HEK293 (cell line): ENCODE measurements at regions not wholly inside any gene's neighbourhood (a gene's known extent, or its start where the extent isn't known, plus 50 kb on each side); places are given as distances from the start of the nearest gene placed in this dataset.

Source experiments
- MYNN ChIP-seq: fragments of 450-650 bp; formaldehyde crosslinking; IDR thresholded peaks from 2 replicates; pipeline ENCODE4 v1.5.1; 2016; ENCODE audit warnings: missing biosample characterization, missing genetic modification characterization, borderline replicate concordance
- ZNF16 ChIP-seq: fragments of 450-650 bp; formaldehyde crosslinking; IDR thresholded peaks from 2 replicates; pipeline ENCODE4 v1.5.1; 2016; ENCODE audit warnings: low read depth, missing biosample characterization, missing genetic modification characterization
- ZNF2 ChIP-seq: fragments of 450-650 bp; formaldehyde crosslinking; IDR thresholded peaks from 2 replicates; pipeline ENCODE4 v1.5.1; 2016; ENCODE audit warnings: missing biosample characterization, missing genetic modification characterization
- ZNF274 ChIP-seq, 2 experiments: fragments of 200-500 bp in 1 of 2; fragments of 450-650 bp in 1 of 2; sonication (Bioruptor generic) in 1 of 2; formaldehyde crosslinking in 1 of 2; IDR thresholded peaks; 2 replicates each; pipeline versions ENCODE4 v1.5.1 to v1.6.1; 2014 to 2016; ENCODE audit warnings: borderline replicate concordance in 1 of 2, inconsistent platforms in 1 of 2, low read length in 1 of 2, missing biosample characterization in 1 of 2, missing genetic modification characterization in 1 of 2
- ZNF292 ChIP-seq: fragments of 450-650 bp; formaldehyde crosslinking; IDR thresholded peaks from 2 replicates; pipeline ENCODE4 v1.5.1; 2016; ENCODE audit warnings: low read depth, missing biosample characterization, missing genetic modification characterization, borderline replicate concordance
- ZNF423 ChIP-seq: fragments of 450-650 bp; formaldehyde crosslinking; IDR thresholded peaks from 2 replicates; pipeline ENCODE4 v1.5.1; 2016; ENCODE audit warnings: missing biosample characterization, missing genetic modification characterization
- ZNF510 ChIP-seq: fragments of 450-650 bp; formaldehyde crosslinking; IDR thresholded peaks from 2 replicates; pipeline ENCODE4 v1.5.1; 2018; ENCODE audit warnings: mild to moderate bottlenecking, missing genetic modification characterization, missing biosample characterization; ENCODE audit not compliant: insufficient replicate concordance
- ZNF660 ChIP-seq: fragments of 450-650 bp; IDR thresholded peaks from 2 replicates; pipeline ENCODE4 v1.5.1; 2018; ENCODE audit warnings: missing biosample characterization, mild to moderate bottlenecking, missing genetic modification characterization
- ZNF707 ChIP-seq: fragments of 450-650 bp; formaldehyde crosslinking; IDR thresholded peaks from 2 replicates; pipeline ENCODE4 v1.5.1; 2016; ENCODE audit warnings: missing biosample characterization, missing genetic modification characterization
- TF ChIP-seq, protein P1 (sequence below): fragments of 450-650 bp; formaldehyde crosslinking; IDR thresholded peaks from 2 replicates; pipeline ENCODE4; 2016; ENCODE audit warnings: missing biosample characterization, missing genetic modification characterization
- TF ChIP-seq, protein P2 (sequence below): fragments of 450-650 bp; formaldehyde crosslinking; IDR thresholded peaks from 2 replicates; pipeline ENCODE4 v1.5.1; 2016; ENCODE audit warnings: missing biosample characterization, missing genetic modification characterization
- TF ChIP-seq, protein P3 (sequence below): fragments of 450-650 bp; formaldehyde crosslinking; IDR thresholded peaks from 2 replicates; pipeline ENCODE4 v1.5.0; 2017; ENCODE audit warnings: missing biosample characterization, missing genetic modification characterization, borderline replicate concordance
- TF ChIP-seq, protein P4 (sequence below): fragments of 450-650 bp; formaldehyde crosslinking; IDR thresholded peaks from 2 replicates; pipeline ENCODE4 v1.5.1; 2017; ENCODE audit warnings: missing biosample characterization, mild to moderate bottlenecking, missing genetic modification characterization, moderate library complexity
- TF ChIP-seq, protein P5 (sequence below): fragments of 450-650 bp; formaldehyde crosslinking; IDR thresholded peaks from 2 replicates; pipeline ENCODE4 v1.5.1; 2016; ENCODE audit warnings: missing biosample characterization, missing genetic modification characterization

DNA sequence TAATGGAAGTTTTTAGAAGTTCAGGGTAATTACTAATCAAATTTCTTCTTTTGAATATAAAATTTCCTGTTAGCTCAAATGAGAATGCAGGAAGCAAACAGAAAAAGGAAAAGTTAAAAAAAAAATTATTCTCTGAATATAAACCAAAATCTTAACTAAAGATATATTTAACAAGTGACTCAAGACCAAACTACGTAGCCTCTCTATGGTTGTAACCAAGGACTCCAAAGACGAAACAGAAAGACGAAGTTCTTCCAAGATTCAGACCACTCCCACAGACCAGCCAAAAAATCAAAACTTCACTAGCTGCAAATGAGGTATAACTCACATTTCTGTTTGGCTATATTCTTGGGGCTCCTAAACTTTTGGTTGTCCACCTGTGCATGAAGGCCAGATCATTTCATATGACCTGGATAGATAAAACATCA lies 846.5 kb upstream of the ALCAM start:
- TF ChIP-seq, protein P1, sequence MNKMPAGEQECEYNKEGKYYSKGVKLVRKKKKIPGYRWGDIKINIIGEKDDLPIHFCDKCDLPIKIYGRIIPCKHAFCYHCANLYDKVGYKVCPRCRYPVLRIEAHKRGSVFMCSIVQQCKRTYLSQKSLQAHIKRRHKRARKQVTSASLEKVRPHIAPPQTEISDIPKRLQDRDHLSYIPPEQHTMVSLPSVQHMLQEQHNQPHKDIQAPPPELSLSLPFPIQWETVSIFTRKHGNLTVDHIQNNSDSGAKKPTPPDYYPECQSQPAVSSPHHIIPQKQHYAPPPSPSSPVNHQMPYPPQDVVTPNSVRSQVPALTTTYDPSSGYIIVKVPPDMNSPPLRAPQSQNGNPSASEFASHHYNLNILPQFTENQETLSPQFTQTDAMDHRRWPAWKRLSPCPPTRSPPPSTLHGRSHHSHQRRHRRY (tag by site-specific recombination): no peak
- TF ChIP-seq, protein P2, sequence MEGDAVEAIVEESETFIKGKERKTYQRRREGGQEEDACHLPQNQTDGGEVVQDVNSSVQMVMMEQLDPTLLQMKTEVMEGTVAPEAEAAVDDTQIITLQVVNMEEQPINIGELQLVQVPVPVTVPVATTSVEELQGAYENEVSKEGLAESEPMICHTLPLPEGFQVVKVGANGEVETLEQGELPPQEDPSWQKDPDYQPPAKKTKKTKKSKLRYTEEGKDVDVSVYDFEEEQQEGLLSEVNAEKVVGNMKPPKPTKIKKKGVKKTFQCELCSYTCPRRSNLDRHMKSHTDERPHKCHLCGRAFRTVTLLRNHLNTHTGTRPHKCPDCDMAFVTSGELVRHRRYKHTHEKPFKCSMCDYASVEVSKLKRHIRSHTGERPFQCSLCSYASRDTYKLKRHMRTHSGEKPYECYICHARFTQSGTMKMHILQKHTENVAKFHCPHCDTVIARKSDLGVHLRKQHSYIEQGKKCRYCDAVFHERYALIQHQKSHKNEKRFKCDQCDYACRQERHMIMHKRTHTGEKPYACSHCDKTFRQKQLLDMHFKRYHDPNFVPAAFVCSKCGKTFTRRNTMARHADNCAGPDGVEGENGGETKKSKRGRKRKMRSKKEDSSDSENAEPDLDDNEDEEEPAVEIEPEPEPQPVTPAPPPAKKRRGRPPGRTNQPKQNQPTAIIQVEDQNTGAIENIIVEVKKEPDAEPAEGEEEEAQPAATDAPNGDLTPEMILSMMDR: no peak
- TF ChIP-seq ZNF423 (tag by site-specific recombination) (no peak), ZNF510 (tag by site-specific recombination) (no peak), MYNN (tag by site-specific recombination) (no peak), ZNF707 (tag by site-specific recombination) (no peak), ZNF2 (tag by site-specific recombination) (no peak), ZNF292 (no peak), ZNF16 (tag by site-specific recombination) (no peak), ZNF660 (tag by site-specific recombination) (no peak), ZNF274 (IDR thresholded peaks at IDR 0.05; ENCODE audit: low read length) (no peak), ZNF274 (tag by site-specific recombination; IDR thresholded peaks at IDR 0.05; ENCODE audit: borderline replicate concordance) (no peak)
- TF ChIP-seq, protein P3, sequence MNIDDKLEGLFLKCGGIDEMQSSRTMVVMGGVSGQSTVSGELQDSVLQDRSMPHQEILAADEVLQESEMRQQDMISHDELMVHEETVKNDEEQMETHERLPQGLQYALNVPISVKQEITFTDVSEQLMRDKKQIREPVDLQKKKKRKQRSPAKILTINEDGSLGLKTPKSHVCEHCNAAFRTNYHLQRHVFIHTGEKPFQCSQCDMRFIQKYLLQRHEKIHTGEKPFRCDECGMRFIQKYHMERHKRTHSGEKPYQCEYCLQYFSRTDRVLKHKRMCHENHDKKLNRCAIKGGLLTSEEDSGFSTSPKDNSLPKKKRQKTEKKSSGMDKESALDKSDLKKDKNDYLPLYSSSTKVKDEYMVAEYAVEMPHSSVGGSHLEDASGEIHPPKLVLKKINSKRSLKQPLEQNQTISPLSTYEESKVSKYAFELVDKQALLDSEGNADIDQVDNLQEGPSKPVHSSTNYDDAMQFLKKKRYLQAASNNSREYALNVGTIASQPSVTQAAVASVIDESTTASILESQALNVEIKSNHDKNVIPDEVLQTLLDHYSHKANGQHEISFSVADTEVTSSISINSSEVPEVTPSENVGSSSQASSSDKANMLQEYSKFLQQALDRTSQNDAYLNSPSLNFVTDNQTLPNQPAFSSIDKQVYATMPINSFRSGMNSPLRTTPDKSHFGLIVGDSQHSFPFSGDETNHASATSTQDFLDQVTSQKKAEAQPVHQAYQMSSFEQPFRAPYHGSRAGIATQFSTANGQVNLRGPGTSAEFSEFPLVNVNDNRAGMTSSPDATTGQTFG (tag by site-specific recombination): no peak
- TF ChIP-seq, protein P4, sequence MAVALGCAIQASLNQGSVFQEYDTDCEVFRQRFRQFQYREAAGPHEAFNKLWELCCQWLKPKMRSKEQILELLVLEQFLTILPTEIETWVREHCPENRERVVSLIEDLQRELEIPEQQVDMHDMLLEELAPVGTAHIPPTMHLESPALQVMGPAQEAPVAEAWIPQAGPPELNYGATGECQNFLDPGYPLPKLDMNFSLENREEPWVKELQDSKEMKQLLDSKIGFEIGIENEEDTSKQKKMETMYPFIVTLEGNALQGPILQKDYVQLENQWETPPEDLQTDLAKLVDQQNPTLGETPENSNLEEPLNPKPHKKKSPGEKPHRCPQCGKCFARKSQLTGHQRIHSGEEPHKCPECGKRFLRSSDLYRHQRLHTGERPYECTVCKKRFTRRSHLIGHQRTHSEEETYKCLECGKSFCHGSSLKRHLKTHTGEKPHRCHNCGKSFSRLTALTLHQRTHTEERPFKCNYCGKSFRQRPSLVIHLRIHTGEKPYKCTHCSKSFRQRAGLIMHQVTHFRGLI (tag by site-specific recombination): no peak
- TF ChIP-seq, protein P5, sequence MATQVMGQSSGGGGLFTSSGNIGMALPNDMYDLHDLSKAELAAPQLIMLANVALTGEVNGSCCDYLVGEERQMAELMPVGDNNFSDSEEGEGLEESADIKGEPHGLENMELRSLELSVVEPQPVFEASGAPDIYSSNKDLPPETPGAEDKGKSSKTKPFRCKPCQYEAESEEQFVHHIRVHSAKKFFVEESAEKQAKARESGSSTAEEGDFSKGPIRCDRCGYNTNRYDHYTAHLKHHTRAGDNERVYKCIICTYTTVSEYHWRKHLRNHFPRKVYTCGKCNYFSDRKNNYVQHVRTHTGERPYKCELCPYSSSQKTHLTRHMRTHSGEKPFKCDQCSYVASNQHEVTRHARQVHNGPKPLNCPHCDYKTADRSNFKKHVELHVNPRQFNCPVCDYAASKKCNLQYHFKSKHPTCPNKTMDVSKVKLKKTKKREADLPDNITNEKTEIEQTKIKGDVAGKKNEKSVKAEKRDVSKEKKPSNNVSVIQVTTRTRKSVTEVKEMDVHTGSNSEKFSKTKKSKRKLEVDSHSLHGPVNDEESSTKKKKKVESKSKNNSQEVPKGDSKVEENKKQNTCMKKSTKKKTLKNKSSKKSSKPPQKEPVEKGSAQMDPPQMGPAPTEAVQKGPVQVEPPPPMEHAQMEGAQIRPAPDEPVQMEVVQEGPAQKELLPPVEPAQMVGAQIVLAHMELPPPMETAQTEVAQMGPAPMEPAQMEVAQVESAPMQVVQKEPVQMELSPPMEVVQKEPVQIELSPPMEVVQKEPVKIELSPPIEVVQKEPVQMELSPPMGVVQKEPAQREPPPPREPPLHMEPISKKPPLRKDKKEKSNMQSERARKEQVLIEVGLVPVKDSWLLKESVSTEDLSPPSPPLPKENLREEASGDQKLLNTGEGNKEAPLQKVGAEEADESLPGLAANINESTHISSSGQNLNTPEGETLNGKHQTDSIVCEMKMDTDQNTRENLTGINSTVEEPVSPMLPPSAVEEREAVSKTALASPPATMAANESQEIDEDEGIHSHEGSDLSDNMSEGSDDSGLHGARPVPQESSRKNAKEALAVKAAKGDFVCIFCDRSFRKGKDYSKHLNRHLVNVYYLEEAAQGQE (tag by site-specific recombination): no peak
